ENCODE measurements at regions not wholly inside any gene's neighbourhood (a gene's known extent, or its start where the extent isn't known, plus 50 kb on each side); places are given as distances from the start of the nearest gene placed in this dataset.

- TF ChIP-seq ZNF704 (CRISPR knock-in tag; IDR thresholded peaks at IDR 0.05; ENCODE audit: borderline replicate concordance) (peak; percentile 62; the same call in 1 of the 2 replicates), ZBTB10 (CRISPR knock-in tag; IDR thresholded peaks at IDR 0.05; ENCODE audit: borderline replicate concordance) (no peak; the same call in 1 of the 2 replicates), ZNF703 (CRISPR knock-in tag; IDR thresholded peaks at IDR 0.05; ENCODE audit: borderline replicate concordance) (no peak), JARID2 (CRISPR knock-in tag; IDR thresholded peaks at IDR 0.05; ENCODE audit: insufficient replicate concordance) (no peak), ZFP36 (IDR thresholded peaks at IDR 0.05; ENCODE audit: borderline replicate concordance, low read depth, low read length, partially characterized antibody) (no peak), ZSCAN31 (CRISPR knock-in tag; IDR thresholded peaks at IDR 0.05; ENCODE audit: low read depth) (peak; percentile 95), TCF7L2 (IDR thresholded peaks at IDR 0.05; ENCODE audit: low read depth, low read length) (no peak), HMGXB4 (CRISPR knock-in tag; IDR thresholded peaks at IDR 0.05; ENCODE audit: borderline replicate concordance in 1 of 2, low read depth in 1 of 2) (peak; percentile 100), BCL3 (CRISPR knock-in tag; IDR thresholded peaks at IDR 0.05) (peak; percentile 35; the same call in 1 of the 2 replicates), CREM (IDR thresholded peaks at IDR 0.05) (peak; percentile 58), CREM (CRISPR knock-in tag; IDR thresholded peaks at IDR 0.05) (peak; percentile 6; the same call in 1 of the 2 replicates), KDM3A (CRISPR knock-in tag; IDR thresholded peaks at IDR 0.05; ENCODE audit: low read depth) (peak; percentile 92), ZNF10 (CRISPR knock-in tag; IDR thresholded peaks at IDR 0.05; ENCODE audit: borderline replicate concordance, low read depth) (no peak), SOX6 (IDR thresholded peaks at IDR 0.05) (no peak), SOX6 (CRISPR knock-in tag; IDR thresholded peaks at IDR 0.05) (peak; percentile 76), ZNF784 (CRISPR knock-in tag; IDR thresholded peaks at IDR 0.05; ENCODE audit: borderline replicate concordance) (peak; percentile 77; the same call in 1 of the 2 replicates), ZNF333 (CRISPR knock-in tag; IDR thresholded peaks at IDR 0.05; ENCODE audit: borderline replicate concordance) (no peak), SSRP1 (CRISPR knock-in tag; IDR thresholded peaks at IDR 0.05) (peak; percentile 100), ZBTB33 (CRISPR knock-in tag; IDR thresholded peaks at IDR 0.05) (peak; percentile 62), MIXL1 (CRISPR knock-in tag; IDR thresholded peaks at IDR 0.05) (peak; percentile 93)
Observed at GRCh38 chr6:27688014-27688586, 215.2 kb upstream of the ZNF184 start (continued).

Data from HepG2 (cell line).